GM12872 (cell line): ENCODE measurements at regions not wholly inside any gene's neighbourhood (a gene's known extent, or its start where the extent isn't known, plus 50 kb on each side); places are given as distances from the start of the nearest gene placed in this dataset.

Experiments used
- TF ChIP-seq, protein P1 (sequence below): IDR thresholded peaks from 3 replicates; pipeline ENCODE4 v1.5.1; 2011; ENCODE audit warnings: low read depth, mild to moderate bottlenecking, low read length, moderate library complexity; ENCODE audit not compliant: insufficient read depth

DNA sequence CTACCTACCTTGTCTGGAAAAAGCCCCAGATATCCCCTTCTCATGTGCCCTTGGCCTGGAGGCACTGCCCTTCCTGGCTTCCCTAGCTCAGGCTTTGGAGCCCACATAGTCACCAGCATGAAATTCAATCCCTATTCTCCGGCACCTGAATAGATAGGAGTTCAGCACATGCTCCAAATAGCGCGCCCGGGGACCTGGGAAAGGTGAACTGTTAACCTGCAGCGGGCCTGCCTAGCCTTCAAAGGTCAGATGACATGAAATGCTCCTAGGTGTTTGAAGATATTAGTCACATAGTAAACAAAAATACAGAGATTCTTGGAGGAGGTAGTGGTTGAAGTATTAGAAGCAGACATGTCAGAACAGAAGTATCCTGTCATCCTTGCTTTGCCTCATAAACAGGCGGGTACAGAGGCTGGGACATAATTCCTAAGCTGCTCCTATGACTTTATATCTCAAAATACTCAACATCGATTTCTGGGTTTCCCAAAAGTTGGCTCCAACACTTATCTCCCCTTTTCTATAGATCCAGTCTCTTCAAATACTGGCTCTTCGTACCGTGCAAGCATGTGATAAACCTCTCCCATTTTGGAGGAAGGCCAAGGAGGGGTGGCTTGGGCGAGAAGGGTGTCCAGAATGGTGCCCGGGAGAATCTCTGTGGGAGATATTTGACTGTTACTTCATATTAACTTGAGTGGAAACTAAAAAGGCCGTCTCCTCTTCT lies 88.0 kb upstream of the ANKH start:
- TF ChIP-seq, protein P1, sequence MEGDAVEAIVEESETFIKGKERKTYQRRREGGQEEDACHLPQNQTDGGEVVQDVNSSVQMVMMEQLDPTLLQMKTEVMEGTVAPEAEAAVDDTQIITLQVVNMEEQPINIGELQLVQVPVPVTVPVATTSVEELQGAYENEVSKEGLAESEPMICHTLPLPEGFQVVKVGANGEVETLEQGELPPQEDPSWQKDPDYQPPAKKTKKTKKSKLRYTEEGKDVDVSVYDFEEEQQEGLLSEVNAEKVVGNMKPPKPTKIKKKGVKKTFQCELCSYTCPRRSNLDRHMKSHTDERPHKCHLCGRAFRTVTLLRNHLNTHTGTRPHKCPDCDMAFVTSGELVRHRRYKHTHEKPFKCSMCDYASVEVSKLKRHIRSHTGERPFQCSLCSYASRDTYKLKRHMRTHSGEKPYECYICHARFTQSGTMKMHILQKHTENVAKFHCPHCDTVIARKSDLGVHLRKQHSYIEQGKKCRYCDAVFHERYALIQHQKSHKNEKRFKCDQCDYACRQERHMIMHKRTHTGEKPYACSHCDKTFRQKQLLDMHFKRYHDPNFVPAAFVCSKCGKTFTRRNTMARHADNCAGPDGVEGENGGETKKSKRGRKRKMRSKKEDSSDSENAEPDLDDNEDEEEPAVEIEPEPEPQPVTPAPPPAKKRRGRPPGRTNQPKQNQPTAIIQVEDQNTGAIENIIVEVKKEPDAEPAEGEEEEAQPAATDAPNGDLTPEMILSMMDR: no peak

GRCh38 chr5:14958188-14958587 lies 86.6 kb upstream of the ANKH start:
- TF ChIP-seq, protein P1: no peak

GRCh38 chr5:14956423-14957046 lies 85.0 kb upstream of the ANKH start:
- TF ChIP-seq, protein P1: no peak

GRCh38 chr5:14954616-14955343 lies 83.2 kb upstream of the ANKH start:
- TF ChIP-seq, protein P1: no peak

- TF ChIP-seq, protein P1: no peak
Measured at GRCh38 chr5:14954216-14954615, 82.6 kb upstream of the ANKH start.

GRCh38 chr5:14953075-14953607 lies 81.6 kb upstream of the ANKH start:
- TF ChIP-seq, protein P1: no peak

- TF ChIP-seq, protein P1: no peak
Measured at GRCh38 chr5:14948383-14948782, 76.8 kb upstream of the ANKH start.
